Kidney (tissue), 13 donors: ENCODE measurements at regions not wholly inside any gene's neighbourhood (a gene's known extent, or its start where the extent isn't known, plus 50 kb on each side); places are given as distances from the start of the nearest gene placed in this dataset.

Experiments
- DNase-seq, 5 donors: peaks; one replicate each; pipeline ENCODE4 v3.0.0-alpha.2; 2013 to 2020
- FAIRE-seq: peaks from 2 replicates; lab custom pipeline; 2012; peaks lifted over from hg19 to GRCh38; lab: Jason Lieb, UNC
- H3K27ac ChIP-seq, 2 donors: one replicate each; pipeline ENCODE4 v1.7.0; 2013; ENCODE audit warnings: low read depth in 2 of 2, low read length in 2 of 2, inconsistent platforms in 1 of 2
- H3K27me3 ChIP-seq: one replicate; pipeline ENCODE4 v1.7.1; 2013; ENCODE audit warnings: low read length, inconsistent platforms; ENCODE audit not compliant: control insufficient read depth, insufficient read depth
- H3K36me3 ChIP-seq, 3 donors: one replicate each; pipeline versions ENCODE4 v1.7.0 to v1.7.1; 2013; ENCODE audit warnings: low read length in 3 of 3, control low read depth in 1 of 3, inconsistent platforms in 1 of 3; ENCODE audit not compliant: insufficient read depth in 3 of 3, control insufficient read depth in 2 of 3
- H3K4me1 ChIP-seq, 3 donors: one replicate each; pipeline versions ENCODE4 v1.7.0 to v1.7.1; 2013; ENCODE audit warnings: low read length in 3 of 3, inconsistent platforms in 1 of 3, low read depth in 1 of 3; ENCODE audit not compliant: control insufficient read depth in 2 of 3, insufficient read depth in 2 of 3
- H3K4me3 ChIP-seq, 3 donors: one replicate each; pipeline versions ENCODE4 v1.7.0 to v1.8.1; 2013; ENCODE audit warnings: low read length in 3 of 3, control low read depth in 1 of 3, inconsistent platforms in 1 of 3
- H3K9ac ChIP-seq, 3 donors: one replicate each; pipeline versions ENCODE4 v1.7.0 to v1.7.1; 2013; ENCODE audit warnings: low read length in 3 of 3, control low read depth in 1 of 3, inconsistent platforms in 1 of 3
- H3K9me3 ChIP-seq, 3 donors: one replicate each; pipeline versions ENCODE4 v1.7.0 to v1.7.1; 2013; ENCODE audit warnings: low read length in 3 of 3, control low read depth in 1 of 3, inconsistent platforms in 1 of 3; ENCODE audit not compliant: control insufficient read depth in 2 of 3, insufficient read depth in 1 of 3
- intact Hi-C: fragments of 100-400 bp; cut with DNase I; formaldehyde crosslinking; loops from one replicate; pipeline ENCODE4 v1.11.1; 2022
- TF ChIP-seq, protein P1 (sequence below): IDR thresholded peaks from 3 replicates; pipeline ENCODE4 v1.5.1; 2012; ENCODE audit warnings: mild to moderate bottlenecking, moderate library complexity, borderline replicate concordance; ENCODE audit not compliant: insufficient read depth; ENCODE audit errors: extremely low read depth
- donor health status: control.
- donor health status: control.
- donor health status: control.
- donor health status: control.
- donor health status: control.
- donor health status: DM: yes; HTN: yes; CAD: no.
- donor health status: Normal renal cell carcinoma (clear cell type).

DNA sequence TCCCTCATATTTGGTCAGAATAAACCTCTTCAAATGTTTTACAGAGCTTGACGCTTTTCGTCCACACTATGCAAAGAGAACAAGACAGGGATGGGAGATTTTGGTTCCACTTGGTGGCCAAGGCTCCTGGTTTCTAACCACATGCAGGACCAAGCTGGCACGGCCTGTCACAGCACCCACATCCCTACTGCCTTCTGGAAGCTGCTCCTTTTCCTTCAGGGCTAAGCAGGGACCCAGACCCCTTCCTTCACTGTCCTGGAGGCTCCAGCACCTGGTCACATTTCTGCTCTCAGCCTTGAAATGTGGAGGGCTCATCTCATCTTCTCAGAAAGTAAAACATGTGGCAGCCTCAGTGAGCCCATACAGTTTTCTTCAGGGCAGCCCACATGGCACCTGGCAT is 50.4 kb upstream of the ARHGEF7 start:
- FAIRE-seq (no peak), DNase-seq (no peak)
- H3K27ac ChIP-seq, result no peak overlapping the region
- no peak overlapping the region for H3K4me3 ChIP-seq
- H3K9ac ChIP-seq, result no peak overlapping the region
- H3K36me3 ChIP-seq, result no peaks in the 10 kb centered on the region
- no peaks in the 10 kb centered on the region for H3K27me3 ChIP-seq
- H3K4me1 ChIP-seq, result peaks cover 0 to 4% (median 0%) of the 10 kb centered on the region in 3 donors
- TF ChIP-seq, protein P1, sequence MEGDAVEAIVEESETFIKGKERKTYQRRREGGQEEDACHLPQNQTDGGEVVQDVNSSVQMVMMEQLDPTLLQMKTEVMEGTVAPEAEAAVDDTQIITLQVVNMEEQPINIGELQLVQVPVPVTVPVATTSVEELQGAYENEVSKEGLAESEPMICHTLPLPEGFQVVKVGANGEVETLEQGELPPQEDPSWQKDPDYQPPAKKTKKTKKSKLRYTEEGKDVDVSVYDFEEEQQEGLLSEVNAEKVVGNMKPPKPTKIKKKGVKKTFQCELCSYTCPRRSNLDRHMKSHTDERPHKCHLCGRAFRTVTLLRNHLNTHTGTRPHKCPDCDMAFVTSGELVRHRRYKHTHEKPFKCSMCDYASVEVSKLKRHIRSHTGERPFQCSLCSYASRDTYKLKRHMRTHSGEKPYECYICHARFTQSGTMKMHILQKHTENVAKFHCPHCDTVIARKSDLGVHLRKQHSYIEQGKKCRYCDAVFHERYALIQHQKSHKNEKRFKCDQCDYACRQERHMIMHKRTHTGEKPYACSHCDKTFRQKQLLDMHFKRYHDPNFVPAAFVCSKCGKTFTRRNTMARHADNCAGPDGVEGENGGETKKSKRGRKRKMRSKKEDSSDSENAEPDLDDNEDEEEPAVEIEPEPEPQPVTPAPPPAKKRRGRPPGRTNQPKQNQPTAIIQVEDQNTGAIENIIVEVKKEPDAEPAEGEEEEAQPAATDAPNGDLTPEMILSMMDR, result no peak
- intact Hi-C loops, result no loop called here
- no peaks in the 10 kb centered on the region for H3K9me3 ChIP-seq

DNA sequence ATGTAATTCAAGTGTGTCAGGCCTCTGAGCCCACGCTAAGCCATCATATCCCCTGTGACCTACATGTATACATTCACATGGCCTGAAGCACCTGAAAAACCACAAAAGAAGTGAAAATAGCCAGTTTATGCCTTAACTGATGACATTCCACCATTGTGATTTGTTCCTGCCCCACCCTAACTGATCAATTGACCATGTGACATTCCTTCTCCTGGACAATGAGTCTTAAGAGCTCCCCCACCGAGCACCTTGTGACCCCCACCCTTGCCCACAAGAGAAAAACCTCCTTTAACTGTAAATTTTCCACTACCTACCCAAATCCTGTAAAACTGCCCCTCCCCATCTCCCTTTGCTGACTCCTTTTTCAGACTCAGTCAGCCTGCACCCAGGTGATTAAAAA is 52.1 kb upstream of the ARHGEF7 start:
- H3K9ac ChIP-seq, result no peak overlapping the region
- intact Hi-C loops, result no loop called here
- peaks cover 0 to 4% (median 0%) of the 10 kb centered on the region in 3 donors for H3K4me1 ChIP-seq
- H3K27ac ChIP-seq, result no peak overlapping the region
- H3K27me3 ChIP-seq, result no peaks in the 10 kb centered on the region
- H3K4me3 ChIP-seq, result no peak overlapping the region
- DNase-seq, result no peak
- TF ChIP-seq, protein P1, result no peak
- H3K9me3 ChIP-seq, result no peaks in the 10 kb centered on the region
- no peak for FAIRE-seq
- H3K36me3 ChIP-seq, result no peaks in the 10 kb centered on the region

DNA sequence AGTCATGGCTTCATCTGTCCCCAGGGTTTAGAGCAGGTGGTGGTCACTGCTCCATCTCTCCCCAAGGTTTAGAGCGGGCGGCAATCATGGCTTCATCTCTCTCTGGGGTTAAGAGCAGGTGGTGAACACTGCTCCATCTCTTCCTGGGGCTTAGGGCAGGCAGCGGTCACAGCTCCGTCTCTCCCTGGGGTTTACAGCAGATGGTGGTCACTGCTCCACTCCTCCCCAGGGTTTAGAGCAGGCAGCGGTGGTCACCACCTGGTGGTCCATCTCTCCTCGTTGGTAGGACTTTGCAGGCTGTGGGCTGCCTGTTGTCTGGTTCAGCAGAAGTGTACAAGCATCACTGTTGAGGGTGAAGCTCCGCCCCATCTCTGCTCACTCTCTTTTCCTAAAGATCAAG is 52.8 kb upstream of the ARHGEF7 start:
- Histone ChIP-seq H3K4me1 (peaks cover 0 to 2% (median 0%) of the 10 kb centered on the region in 3 donors), H3K27me3 (no peaks in the 10 kb centered on the region), H3K27ac (no peak overlapping the region), H3K9ac (no peak overlapping the region), H3K36me3 (no peaks in the 10 kb centered on the region), H3K9me3 (no peaks in the 10 kb centered on the region), H3K4me3 (no peak overlapping the region)
- TF ChIP-seq, protein P1, result no peak
- intact Hi-C loops, result no loop called here
- FAIRE-seq (no peak), DNase-seq (no peak)

DNA sequence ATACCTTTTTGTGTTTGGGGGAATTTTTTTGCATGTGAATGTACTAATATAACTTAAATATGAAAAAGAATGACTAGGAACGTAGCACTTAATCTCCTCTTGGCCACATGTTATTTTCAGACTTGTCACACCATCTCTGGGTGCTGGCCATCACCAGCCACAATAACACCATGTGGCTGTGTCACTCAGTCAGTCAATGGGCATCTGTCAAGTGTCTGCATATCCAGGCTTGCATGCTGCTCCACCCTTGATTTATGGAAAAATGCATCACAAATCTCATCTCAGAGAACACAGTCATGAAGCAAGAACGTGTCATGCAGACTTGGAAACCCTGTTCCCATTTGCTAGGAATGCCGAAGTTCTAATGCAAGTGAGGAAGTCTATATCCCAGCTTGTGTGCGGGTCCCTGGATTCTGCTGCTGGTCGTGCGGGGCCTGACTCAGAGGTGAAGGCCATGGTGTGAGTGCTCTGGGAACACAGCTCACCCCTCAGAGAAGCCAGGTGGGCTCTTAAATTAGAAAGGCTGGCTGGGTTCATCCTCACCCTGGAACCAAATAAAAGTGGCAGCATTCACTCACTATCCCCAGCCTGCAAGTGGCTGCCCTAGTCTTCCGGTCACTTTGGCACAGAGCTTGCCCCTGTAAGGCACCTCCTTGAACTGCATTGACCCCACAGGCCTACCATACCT is 53.6 kb upstream of the ARHGEF7 start:
- FAIRE-seq, result no peak
- DNase-seq, result no peak
- no peak overlapping the region for H3K4me3 ChIP-seq
- H3K4me1 ChIP-seq, result no peaks in the 10 kb centered on the region
- no peak overlapping the region for H3K9ac ChIP-seq
- no peaks in the 10 kb centered on the region for H3K27me3 ChIP-seq
- no peak overlapping the region for H3K27ac ChIP-seq
- H3K36me3 ChIP-seq, result no peaks in the 10 kb centered on the region
- intact Hi-C loops, result no loop called here
- TF ChIP-seq, protein P1, result no peak
- H3K9me3 ChIP-seq, result no peaks in the 10 kb centered on the region
